ENCODE measurements at regions not wholly inside any gene's neighbourhood (a gene's known extent, or its start where the extent isn't known, plus 50 kb on each side); places are given as distances from the start of the nearest gene placed in this dataset.
"Not testable (repeated sequence)": the region's sequence is repeated elsewhere in the genome, so short reads cannot be mapped to it uniquely, and the experiment has no call there.

DNA sequence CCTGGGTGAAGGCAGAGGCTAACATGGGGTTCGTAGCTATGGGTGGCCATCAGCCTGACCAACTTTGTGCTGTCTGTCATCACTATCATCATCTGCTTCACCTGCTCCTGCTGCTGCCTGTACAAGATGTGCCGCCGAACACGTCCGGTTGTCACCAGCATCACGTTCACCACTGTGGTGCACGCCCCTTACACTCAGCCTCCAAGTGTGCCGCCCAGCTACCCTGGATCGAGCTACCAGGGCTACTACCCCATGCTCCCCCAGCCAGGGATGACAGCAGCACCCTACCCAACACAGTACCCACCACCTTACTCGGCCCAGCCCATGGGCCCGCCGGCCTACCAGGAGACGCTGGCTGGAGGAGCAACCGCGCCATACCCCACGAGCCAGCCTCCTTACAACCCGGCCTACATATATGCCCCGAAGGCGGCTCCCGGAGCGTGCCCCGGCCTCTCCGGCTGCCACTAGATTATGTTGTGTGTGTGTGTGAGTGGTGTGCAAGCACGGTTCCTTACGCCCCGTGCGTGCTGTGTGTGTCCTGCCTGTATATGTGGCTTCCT is 213.4 kb upstream of the XIST start:
- DNase-seq (ENCODE audit: low spot score): no peak

DNA sequence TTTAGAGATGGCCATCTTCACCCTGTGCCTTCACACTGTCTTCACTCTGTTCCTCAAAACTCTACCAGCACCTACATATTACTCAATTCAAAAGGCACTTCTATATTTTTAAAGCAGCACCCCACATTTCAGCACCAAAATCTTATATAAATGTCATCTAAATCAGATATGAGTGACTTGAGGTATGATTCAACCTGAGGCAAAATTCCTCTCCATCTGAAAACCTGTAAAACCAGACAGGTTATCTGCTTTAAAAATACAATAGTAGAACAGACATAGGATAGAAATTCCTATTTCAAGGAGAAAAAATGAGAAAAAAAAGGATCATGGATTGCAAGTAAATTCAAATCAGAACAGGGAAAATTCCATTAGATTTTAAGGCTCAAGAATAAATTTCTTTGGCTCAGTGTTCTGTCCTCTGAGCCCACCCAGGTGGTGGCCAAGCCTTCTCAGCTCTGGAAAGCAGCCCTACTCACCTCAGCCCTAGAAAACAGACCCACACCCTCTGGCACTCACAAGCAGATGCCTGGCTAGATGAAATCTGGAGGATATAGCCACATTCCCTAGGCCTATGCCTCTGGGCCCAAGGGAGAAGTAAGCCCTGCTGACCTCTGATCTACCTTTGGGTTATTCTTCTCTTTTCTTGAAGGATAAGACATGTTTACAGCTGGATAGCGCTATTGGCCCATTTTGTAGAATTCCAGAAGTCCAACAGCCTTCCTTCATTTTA is 211.1 kb upstream of the XIST start:
- no peak for DNase-seq (ENCODE audit: low spot score)

DNA sequence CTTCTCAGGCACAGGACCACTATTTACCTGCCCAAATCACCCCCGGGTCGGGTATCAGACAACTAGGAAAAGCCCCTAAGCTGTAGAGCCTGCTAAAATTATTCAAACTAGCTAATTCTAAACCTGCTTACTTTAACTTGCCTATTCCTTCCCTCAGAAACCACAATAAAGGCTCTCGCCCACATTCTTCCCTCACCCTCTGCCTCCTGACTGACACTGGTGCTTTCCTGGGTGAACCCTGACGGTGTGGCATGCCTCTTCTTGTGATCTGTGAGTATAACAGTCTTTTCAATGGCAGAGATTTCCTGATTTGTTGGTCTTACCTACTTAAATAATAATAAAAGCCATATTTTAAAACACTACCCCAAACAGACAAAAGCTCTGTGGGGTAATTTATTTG is 209.4 kb upstream of the XIST start:
- no peak for DNase-seq (ENCODE audit: low spot score)

DNA sequence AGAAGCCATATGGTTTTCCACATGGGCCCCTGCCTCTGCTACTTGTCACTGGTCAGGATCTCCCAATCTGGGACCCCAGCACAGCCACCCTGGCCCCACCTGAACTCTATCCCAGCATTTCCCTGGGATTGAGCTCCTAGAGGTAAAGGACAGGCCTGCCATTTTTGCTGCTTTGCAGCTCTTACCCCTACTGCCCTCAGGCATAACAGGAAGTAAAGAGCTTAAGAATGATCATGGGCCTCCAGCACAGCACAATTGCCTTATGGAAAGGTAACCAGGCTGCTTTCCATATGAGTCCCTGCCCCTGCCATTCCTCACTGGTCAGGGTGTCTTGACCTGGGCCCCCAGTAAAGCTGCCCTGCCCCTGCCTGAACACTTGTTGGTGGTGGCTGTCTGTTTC is 196.6 kb upstream of the XIST start:
- no peak for DNase-seq (ENCODE audit: low spot score)

DNA sequence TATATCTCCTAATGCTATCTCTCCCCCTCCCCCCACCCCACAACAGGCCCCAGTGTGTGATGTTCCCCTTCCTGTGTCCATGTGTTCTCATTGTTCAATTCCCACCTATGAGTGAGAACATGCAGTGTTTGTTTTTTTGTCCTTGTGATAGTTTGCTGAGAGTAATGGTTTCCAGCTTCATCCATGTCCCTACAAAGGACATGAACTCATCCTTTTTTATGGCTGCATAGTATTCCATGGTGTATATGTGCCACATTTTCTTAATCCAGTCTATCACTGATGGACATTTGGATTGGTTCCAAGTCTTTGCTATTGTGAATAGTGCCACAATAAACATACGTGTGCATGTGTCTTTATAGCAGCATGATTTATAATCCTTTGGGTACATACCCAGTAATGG is 181.6 kb upstream of the XIST start:
- DNase-seq (ENCODE audit: low spot score): not testable (repeated sequence)

DNA sequence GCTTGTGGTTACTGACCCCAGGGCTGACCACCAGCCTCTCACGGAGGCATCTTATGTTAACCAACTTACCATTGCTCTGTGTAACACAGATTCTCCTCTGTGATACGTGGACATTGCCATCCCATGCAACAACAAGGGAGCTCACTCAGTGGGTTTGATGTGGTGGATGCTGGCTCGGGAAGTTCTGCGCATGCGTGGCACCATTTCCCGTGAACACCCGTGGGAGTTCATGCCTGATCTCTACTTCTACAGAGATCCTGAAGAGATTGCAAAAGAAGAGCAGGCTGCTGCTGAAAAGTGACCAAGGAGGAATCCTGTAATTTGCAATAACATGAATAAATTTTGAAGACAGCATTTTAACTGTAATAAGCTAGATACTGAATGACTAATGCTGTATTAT is 179.0 kb upstream of the XIST start:
- not testable (repeated sequence) for DNase-seq (ENCODE audit: low spot score)

DNA sequence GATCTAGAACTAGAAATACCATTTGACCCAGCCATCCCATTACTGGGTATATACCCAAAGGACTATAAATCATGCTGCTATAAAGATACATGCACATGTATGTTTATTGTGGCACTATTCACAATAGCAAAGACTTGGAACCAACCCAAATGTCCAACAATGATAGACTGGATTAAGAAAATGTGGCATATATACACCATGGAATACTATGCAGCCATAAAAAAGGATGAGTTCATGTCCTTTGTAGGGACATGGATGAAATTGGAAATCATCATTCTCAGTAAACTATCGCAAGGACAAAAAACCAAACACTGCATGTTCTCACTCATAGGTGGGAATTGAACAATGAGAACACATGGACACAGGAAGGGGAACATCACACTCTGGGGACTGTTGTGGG is 178.3 kb upstream of the XIST start:
- not testable (repeated sequence) for DNase-seq (ENCODE audit: low spot score)

DNA sequence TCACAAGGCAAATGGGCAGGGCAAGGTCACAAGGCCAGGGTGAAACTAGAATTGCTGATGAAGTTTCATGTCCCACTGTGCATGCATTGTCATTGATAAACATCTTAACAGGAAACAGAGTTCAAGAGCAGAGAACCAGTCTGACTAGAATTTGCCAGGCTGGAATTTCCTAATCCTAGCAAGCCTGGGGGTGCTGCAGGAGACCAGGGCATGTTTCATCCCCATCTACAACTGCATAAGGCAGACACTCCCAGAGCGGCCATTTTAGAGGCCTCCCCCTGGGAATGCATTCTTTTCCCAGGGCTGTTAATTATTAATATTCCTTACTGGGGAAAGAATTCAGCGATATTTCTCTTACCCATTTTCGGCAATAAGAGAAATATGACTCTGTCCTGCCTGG is 172.6 kb upstream of the XIST start:
- not testable (repeated sequence) for DNase-seq (ENCODE audit: low spot score)

DNA sequence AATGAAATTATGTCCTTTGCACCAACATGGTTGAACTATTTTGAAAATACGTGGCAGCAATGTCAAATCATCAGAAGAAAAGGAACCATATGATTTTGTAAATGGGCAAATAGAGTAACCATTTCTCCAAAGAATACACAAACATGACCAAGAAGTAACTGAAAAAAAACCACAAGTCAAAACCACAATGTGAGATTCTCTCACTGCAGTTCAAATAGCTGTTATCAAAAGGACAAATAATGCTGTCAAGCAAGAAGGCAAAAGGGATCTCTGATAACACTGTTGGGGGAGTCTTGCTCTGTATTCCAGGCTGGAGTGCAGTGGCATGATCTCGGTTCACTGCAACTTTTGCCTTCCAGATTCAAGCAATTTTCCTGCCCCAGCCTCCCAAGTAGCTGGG is 170.7 kb upstream of the XIST start:
- DNase-seq (ENCODE audit: low spot score): no peak

DNA sequence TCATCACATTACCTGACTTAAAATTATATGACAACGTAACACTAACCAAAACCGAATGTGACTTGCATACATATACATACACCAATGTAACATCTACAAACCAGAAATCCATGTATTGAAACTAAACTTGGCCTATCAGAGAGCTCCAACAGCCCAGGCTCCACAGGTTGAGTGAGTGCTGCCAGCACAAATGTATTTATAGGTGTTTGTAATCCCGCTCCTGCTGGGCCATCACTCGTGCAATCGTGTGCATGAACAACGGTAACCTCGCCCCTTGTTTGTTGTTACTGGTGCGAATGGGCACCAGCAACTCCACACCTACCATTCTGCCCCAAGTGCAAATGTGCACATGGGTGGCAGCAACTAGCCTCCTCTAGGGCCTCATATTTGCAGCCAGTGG is 165.7 kb upstream of the XIST start:
- DNase-seq (ENCODE audit: low spot score): no peak

DNA sequence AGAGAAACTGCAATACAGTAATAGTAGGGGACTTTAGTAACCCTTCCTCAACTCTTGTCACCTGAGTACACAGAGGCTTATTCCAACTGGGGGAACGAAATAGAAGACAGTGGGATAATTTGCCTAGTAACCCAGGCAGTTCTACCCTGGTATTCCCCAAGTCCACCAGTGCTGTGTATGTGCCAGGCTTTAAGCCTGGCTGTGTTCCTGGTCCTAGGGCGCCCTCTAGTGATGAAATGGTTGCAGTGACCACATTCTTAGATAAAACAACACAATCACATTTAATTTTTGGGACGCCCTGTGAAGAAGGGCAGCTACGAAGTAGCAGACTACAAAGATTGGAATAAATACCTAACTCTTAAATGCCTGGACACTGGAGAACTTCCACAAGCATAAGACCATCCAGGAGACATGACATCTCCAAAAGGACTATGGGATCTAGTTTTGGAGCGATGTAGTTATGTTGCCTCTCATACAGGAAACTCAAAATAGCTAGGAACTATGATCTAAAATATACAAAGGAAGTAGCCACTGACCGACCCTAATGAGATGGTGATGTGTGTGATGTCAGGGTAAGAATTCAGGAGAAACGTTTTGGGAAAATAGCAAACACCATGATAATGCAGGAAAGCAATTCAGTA is 163.0 kb upstream of the XIST start:
- DNase-seq (ENCODE audit: low spot score): peak; percentile 67

DNA sequence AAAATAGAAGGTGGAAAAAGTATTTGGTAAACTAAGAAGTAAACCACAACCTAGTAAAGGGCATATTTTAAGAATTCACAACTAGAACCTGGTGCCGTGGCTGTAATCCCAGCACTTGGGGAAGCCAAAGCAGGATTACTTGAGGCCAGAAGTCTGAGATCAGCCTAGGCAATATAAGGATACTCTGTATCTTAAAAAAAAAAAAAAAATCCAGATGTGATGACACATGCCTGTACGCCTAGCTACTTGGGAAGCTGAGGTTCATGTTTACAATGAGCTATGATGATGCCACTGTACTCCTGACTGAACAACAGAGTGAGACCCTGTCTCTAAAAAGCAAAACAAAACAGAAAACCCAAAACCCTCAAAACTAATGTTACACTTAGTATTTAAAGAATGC is 156.5 kb upstream of the XIST start:
- no peak for DNase-seq (ENCODE audit: low spot score)

DNA sequence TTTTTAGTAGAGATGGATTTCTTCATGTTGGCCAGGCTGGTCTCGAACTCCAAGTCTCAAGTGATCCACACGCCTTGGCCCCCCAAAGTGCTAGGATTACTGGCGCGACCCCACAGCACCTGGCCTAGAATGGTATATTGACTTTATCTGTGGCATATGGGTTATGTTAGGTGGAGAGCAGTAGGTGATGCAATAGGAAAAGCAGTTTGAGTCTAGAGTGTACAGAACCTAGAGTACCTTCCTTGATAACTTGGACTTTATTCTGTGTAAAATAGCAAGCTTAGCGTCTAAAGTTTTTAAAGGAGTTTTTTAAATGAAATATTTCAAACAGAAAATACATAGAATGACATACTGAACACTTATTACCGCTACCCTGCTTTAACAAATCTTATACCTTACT is 139.5 kb upstream of the XIST start:
- no peak for DNase-seq (ENCODE audit: low spot score)

DNA sequence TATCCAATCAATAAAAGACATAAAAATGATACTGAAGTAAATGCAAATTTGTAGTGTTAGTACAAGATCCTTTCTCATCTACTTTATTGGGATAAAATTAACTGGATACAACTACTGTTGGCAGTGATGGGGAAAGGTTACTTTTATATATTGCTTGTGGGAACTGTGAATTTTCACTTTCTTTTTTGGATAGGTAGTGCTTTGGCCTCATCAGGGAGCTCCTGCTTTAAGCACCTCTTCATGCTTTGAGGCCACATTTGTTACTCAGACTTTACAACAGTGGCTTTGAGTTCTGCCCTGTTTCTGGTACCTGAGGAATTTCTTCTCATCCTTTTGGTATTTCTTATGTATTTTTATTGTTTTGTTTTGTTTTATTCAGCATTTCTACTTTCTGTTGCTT is 134.7 kb upstream of the XIST start:
- DNase-seq (ENCODE audit: low spot score): no peak

DNA sequence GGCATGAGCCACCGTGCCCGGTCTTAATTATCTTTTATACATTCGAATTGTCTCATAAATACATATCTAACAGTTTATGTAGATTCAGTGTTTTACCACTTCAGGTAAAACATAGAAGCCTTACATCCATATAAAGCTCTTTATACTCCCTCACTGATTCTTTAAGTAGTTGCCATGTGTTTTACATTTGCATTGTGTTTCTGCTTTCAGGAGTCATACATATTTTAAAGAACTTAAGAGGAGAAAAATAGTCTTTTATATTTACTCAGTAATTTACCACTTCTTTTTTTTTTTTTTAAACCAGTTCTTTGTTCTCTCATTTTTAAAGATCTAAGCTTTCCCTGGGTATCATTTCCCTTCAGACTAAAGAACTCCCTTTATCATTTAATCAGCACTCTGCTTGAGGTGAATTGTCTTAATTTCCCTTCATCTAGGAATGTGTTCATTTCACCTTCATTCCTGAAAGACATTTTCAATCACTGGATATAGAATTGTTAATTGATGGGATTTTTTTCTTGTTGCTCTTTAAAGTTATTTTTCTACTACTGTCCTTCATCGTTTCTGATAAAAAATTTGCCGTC is 127.1 kb upstream of the XIST start:
- no peak for DNase-seq (ENCODE audit: low spot score)

DNA sequence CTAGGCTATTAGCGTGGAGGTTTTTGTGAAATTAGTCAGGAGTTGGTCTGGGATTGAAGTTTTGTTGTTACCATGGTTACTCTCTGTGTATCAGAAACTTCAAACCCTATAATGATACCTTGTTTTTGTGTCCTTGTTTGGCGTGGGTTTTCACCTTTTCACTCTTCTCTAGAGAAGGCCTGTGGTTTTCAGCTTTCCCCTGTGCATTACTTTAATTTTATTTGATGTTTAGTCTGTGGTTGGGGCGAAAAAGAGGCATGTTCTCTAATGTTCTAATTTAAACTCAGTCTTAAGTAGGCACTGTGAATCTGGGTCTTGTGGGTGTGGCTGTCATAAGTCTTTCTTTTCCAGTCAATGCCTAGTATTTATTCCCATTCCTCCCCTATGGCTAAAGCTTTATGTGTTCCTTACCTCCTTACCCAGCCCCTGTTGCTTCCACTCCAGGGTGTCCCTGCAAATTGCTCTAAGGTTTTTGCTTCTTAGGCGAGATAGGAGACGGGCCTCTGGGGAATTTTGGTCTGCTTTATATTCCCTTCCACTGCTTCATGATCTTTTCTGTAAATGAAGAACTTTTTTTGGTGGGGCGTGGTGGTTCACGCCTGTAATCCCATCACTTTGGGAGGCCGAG is 125.1 kb upstream of the XIST start:
- DNase-seq (ENCODE audit: low spot score): peak; percentile 64

DNA sequence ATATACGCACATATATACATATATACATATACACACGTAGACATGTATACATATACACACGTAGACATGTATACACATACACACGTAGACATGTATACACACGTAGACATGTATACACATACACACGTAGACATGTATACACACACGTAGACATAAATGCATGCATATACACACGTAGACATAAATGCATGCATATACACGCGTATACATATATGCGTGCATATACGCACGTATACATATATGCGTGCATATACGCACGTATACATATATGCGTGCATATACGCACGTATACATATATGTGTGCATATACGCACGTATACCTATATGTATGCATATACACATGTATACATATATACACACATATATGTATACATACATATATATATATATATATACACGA is 114.9 kb upstream of the XIST start:
- DNase-seq (ENCODE audit: low spot score): not testable (repeated sequence)

DNA sequence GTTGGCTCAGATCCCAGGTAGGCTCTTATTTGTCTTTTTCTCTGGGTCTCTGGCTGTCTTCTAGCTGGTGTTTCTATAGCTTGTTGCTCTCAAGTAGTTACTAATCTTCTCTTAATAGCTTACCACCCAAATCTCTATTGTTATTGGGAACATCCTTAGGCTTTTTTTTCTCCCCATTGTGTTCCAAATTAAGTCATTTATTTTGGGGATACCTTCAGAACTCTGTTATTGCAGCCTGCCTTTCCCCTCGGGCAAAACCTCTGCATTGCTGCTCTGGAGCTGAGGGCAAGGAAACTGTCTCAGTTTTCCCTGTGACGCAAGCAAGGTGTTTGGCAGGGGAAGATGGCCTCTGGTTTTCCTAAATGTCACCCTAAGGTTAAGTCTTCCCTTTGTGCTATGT is 113.3 kb upstream of the XIST start:
- no peak for DNase-seq (ENCODE audit: low spot score)

DNA sequence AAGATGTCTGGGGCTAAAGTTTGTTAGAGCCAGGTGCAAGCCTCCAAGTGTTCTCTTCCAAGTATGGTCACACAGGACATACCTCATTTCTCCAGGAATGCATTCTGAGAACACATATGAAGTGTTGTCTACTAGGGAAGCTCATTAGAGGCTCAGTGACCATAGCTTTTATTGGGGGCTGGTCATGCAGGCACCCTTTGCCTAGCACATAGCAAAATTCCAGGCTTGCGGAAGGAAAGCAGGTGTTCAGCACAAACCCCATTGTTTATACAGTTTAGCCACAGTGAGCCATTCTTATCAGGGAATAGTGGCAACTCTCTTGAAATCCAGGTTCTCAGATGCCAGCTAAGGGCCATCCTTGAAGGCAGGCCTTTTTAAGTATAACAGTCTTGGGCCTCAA is 112.1 kb upstream of the XIST start:
- no peak for DNase-seq (ENCODE audit: low spot score)

DNA sequence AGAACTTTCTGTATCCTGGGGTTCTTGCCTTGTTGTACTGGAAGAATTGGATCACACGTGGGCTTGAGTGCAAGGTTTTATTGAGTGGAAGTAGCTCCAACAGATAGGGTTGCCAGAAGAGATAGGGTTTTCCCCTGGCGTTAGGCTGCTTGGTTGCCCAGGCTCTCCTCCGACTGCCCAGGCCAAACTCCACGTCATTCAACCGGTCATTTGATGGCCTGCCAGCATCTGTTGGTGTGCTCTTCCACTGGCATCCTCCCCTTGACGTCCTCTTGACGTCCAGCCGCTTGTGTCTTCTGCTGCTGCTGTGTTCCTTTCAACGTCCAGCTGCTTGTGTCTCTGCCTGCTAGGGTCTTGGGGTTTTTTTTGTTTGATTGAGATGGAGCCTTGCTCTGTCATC is 111.2 kb upstream of the XIST start:
- DNase-seq (ENCODE audit: low spot score): no peak

DNA sequence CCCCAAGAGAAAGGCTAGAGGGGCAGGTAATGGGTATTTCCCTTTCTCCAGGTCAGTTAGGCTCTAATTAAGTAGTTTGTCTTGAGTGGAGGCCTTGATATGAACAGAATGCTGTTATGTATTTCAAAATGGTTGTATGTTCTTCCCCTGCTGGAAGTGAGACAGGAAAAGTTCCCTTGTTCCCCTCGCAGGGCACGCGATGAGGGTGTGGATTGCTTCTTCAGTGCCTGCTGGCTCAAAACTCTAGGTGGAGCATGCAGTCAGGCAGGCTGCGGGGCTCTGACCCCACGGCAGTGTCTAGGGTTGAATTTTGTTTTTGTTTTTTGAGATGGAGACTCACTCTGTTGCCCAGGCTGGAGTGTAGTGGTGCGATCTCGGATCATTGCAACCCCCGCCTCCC is 110.4 kb upstream of the XIST start:
- DNase-seq (ENCODE audit: low spot score): no peak

DNA sequence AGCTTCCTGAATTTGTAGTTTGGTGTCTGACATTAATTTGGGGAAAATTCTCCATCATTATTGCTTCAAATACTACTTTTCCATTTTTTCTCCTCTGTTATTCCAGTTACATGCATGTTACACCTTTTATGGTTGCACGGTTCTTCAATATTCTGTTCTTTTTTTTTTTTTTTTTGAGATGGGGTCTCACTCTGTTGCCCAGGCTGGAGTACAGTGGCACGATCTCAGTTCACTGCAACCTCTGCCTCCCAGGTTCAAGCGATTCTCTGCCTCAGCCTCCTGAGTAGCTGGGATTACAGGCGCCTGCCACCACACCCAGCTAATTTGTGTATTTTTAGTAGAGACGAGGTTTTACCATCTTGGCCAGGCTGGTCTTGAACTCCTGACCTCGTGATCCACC is 109.4 kb upstream of the XIST start:
- not testable (repeated sequence) for DNase-seq (ENCODE audit: low spot score)

DNA sequence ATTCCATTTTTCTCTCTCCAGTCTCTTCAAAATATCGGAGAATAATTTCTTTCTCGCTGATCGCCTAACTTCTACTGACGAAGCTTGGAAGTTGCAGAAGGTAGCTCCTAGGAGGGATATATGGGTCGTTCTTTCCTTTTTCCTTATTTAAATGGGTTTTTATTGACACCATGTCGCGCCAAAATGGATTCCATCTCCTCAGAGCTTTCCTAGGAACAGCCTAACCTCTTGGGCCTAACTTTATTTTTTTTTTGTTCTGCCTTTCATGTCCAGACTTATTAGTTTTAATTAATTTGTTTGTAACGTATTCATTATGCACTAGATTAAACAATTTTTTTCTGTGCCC is 92.0 kb upstream of the XIST start:
- DNase-seq (ENCODE audit: low spot score): no peak

Data from CD4-positive, alpha-beta T cell treated with Interleukin-15 for 4 hours (primary cell).